Panc1 (cell line): ENCODE measurements at regions not wholly inside any gene's neighbourhood (a gene's known extent, or its start where the extent isn't known, plus 50 kb on each side); places are given as distances from the start of the nearest gene placed in this dataset.

ENCODE experiments used
- TF ChIP-seq, protein P1 (sequence below): fragments of 450-650 bp; IDR thresholded peaks from 2 replicates; pipeline ENCODE4 v1.5.1; 2017; ENCODE audit warnings: mild to moderate bottlenecking
- TF ChIP-seq, protein P2 (sequence below), 2 experiments: IDR thresholded peaks; 2 replicates each; pipeline ENCODE4 v1.6.1; 2011 to 2012; ENCODE audit warnings: low read depth in 2 of 2, control low read depth in 1 of 2, low read length in 1 of 2, mild to moderate bottlenecking in 1 of 2, moderate library complexity in 1 of 2; ENCODE audit not compliant: insufficient read depth in 1 of 2

DNA sequence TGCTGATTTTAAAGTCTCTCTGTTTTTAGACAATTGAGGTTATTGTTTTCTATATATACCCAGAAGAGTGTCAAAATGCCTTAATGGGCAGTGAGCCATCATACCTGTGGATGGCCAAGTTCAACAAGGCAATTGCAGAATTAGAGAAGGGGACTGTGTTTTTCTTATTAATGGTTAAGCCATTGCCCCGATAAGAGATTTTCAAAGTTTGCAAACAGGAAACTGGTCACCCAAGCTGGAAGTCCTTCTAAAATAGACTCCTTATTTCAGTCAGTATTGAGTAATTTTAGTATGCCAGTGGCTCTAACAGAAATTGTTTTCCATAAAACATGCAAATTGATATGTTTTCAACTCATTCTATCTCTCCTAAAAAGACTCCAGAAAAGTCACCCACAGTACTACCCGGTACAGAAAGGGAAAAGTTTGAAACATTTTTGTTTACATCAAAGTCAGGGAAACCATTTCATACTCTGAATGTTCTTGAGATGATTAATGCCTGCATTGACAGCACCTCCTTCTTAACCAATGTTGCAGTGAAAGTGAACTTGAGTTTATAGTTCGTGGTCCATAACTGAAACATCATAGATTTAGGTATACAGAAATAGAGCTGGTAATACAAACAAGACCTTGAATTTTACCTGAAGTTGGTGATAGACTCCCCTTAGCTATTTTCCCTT, 191.1 kb downstream of the TMX1 start:
- TF ChIP-seq, protein P1, sequence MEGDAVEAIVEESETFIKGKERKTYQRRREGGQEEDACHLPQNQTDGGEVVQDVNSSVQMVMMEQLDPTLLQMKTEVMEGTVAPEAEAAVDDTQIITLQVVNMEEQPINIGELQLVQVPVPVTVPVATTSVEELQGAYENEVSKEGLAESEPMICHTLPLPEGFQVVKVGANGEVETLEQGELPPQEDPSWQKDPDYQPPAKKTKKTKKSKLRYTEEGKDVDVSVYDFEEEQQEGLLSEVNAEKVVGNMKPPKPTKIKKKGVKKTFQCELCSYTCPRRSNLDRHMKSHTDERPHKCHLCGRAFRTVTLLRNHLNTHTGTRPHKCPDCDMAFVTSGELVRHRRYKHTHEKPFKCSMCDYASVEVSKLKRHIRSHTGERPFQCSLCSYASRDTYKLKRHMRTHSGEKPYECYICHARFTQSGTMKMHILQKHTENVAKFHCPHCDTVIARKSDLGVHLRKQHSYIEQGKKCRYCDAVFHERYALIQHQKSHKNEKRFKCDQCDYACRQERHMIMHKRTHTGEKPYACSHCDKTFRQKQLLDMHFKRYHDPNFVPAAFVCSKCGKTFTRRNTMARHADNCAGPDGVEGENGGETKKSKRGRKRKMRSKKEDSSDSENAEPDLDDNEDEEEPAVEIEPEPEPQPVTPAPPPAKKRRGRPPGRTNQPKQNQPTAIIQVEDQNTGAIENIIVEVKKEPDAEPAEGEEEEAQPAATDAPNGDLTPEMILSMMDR, result no peak
- TF ChIP-seq, protein P2, sequence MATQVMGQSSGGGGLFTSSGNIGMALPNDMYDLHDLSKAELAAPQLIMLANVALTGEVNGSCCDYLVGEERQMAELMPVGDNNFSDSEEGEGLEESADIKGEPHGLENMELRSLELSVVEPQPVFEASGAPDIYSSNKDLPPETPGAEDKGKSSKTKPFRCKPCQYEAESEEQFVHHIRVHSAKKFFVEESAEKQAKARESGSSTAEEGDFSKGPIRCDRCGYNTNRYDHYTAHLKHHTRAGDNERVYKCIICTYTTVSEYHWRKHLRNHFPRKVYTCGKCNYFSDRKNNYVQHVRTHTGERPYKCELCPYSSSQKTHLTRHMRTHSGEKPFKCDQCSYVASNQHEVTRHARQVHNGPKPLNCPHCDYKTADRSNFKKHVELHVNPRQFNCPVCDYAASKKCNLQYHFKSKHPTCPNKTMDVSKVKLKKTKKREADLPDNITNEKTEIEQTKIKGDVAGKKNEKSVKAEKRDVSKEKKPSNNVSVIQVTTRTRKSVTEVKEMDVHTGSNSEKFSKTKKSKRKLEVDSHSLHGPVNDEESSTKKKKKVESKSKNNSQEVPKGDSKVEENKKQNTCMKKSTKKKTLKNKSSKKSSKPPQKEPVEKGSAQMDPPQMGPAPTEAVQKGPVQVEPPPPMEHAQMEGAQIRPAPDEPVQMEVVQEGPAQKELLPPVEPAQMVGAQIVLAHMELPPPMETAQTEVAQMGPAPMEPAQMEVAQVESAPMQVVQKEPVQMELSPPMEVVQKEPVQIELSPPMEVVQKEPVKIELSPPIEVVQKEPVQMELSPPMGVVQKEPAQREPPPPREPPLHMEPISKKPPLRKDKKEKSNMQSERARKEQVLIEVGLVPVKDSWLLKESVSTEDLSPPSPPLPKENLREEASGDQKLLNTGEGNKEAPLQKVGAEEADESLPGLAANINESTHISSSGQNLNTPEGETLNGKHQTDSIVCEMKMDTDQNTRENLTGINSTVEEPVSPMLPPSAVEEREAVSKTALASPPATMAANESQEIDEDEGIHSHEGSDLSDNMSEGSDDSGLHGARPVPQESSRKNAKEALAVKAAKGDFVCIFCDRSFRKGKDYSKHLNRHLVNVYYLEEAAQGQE (IDR thresholded peaks at IDR 0.05; ENCODE audit: insufficient read depth in 1 of 2, low read depth in 2 of 2, low read length in 1 of 2), result no peak
